ENCODE measurements at regions not wholly inside any gene's neighbourhood (a gene's known extent, or its start where the extent isn't known, plus 50 kb on each side); places are given as distances from the start of the nearest gene placed in this dataset.

GRCh38 chr7:17016402-17017010 is 134.7 kb upstream of the AGR3 start:
- intact Hi-C loops (cut with DNase I), result no loop called here
- no peak overlapping the region for H3K27ac ChIP-seq
- H3K36me3 ChIP-seq, result no peaks in the 10 kb centered on the region
- no peak overlapping the region for H3K4me3 ChIP-seq
- no peak for TF ChIP-seq EP300 (IDR thresholded peaks at IDR 0.05)
- no peak for TF ChIP-seq POLR2A (IDR thresholded peaks at IDR 0.05)
- TF ChIP-seq CTCF (IDR thresholded peaks at IDR 0.05), result no peak
- no peak for TF ChIP-seq POLR2AphosphoS5 (IDR thresholded peaks at IDR 0.05)
- WGBS, 2 donors, result 96 to 98% methylated on average over 2 of the region's 2 CpGs
- H3K4me1 ChIP-seq, result no peaks in the 10 kb centered on the region
- no peaks in the 10 kb centered on the region for H3K27me3 ChIP-seq
- no peaks in the 10 kb centered on the region for H3K9me3 ChIP-seq
- no peak for DNase-seq

DNA sequence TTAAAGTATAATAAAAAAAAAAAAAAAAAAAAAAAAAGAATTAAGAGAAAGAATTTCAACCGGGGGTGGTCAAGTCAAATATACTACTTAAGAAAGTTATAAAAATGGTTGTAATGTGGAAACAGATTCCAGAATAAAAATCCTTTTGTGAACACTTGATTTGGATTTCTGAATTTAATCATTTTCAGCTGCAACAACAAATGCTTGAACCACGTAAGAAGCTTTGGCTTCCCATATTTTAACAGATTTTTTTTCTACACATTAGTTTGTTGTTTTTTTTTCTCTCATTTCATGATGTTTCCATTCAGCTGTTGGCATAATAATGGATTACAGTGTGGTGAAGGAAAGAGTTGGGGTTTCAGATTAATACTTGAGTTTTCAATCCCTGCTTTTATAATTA is 137.3 kb upstream of the AGR3 start:
- Histone ChIP-seq H3K4me1 (no peaks in the 10 kb centered on the region), H3K27ac (no peak overlapping the region), H3K36me3 (no peaks in the 10 kb centered on the region), H3K4me3 (no peak overlapping the region), H3K27me3 (no peaks in the 10 kb centered on the region), H3K9me3 (no peaks in the 10 kb centered on the region)
- no peak for DNase-seq
- no peak for TF ChIP-seq POLR2AphosphoS5 (IDR thresholded peaks at IDR 0.05)
- TF ChIP-seq CTCF (IDR thresholded peaks at IDR 0.05), result no peak
- TF ChIP-seq POLR2A (IDR thresholded peaks at IDR 0.05), result no peak
- TF ChIP-seq EP300 (IDR thresholded peaks at IDR 0.05), result no peak
- intact Hi-C loops (cut with DNase I), result no loop called here
- WGBS, 2 donors, result 88 to 98% methylated on average over 2 of the region's 2 CpGs

GRCh38 chr7:17020250-17020649 is 138.5 kb upstream of the AGR3 start:
- intact Hi-C loops (cut with DNase I), result no loop called here

GRCh38 chr7:17021205-17021604 is 139.4 kb upstream of the AGR3 start:
- DNase-seq, result no peak
- H3K27ac ChIP-seq, result no peak overlapping the region
- intact Hi-C loops (cut with DNase I), result no loop called here
- H3K9me3 ChIP-seq, result no peaks in the 10 kb centered on the region
- no peaks in the 10 kb centered on the region for H3K4me1 ChIP-seq
- no peaks in the 10 kb centered on the region for H3K36me3 ChIP-seq
- H3K4me3 ChIP-seq, result no peak overlapping the region
- TF ChIP-seq CTCF (IDR thresholded peaks at IDR 0.05) (no peak), EP300 (IDR thresholded peaks at IDR 0.05) (no peak), POLR2AphosphoS5 (IDR thresholded peaks at IDR 0.05) (no peak), POLR2A (IDR thresholded peaks at IDR 0.05) (no peak)
- 82 to 89% methylated on average over 3 of the region's 3 CpGs for WGBS, 2 donors
- no peaks in the 10 kb centered on the region for H3K27me3 ChIP-seq

More at GRCh38 chr7:17020250-17020649, 138.5 kb upstream of the AGR3 start:
- H3K27me3 ChIP-seq, result no peaks in the 10 kb centered on the region
- H3K9me3 ChIP-seq, result no peaks in the 10 kb centered on the region
- 17 to 61% methylated on average over 1 of the region's 1 CpG for WGBS, 2 donors
- no peak overlapping the region for H3K4me3 ChIP-seq
- H3K36me3 ChIP-seq, result no peaks in the 10 kb centered on the region
- no peak for DNase-seq
- H3K27ac ChIP-seq, result no peak overlapping the region
- no peak for TF ChIP-seq CTCF (IDR thresholded peaks at IDR 0.05)
- TF ChIP-seq POLR2A (IDR thresholded peaks at IDR 0.05), result no peak
- TF ChIP-seq EP300 (IDR thresholded peaks at IDR 0.05), result no peak
- no peak for TF ChIP-seq POLR2AphosphoS5 (IDR thresholded peaks at IDR 0.05)
- no peaks in the 10 kb centered on the region for H3K4me1 ChIP-seq

- Histone ChIP-seq H3K4me1 (no peaks in the 10 kb centered on the region), H3K36me3 (no peaks in the 10 kb centered on the region), H3K27ac (no peak overlapping the region), H3K9me3 (no peaks in the 10 kb centered on the region), H3K4me3 (no peak overlapping the region), H3K27me3 (no peaks in the 10 kb centered on the region)
- 91 to 94% methylated on average over 3 of the region's 3 CpGs for WGBS, 2 donors
- intact Hi-C loops (cut with DNase I), result no loop called here
- DNase-seq, result no peak
- no peak for TF ChIP-seq POLR2A (IDR thresholded peaks at IDR 0.05)
- no peak for TF ChIP-seq POLR2AphosphoS5 (IDR thresholded peaks at IDR 0.05)
- TF ChIP-seq EP300 (IDR thresholded peaks at IDR 0.05), result no peak
- no peak for TF ChIP-seq CTCF (IDR thresholded peaks at IDR 0.05)
Observed at GRCh38 chr7:17022920-17023319, 141.1 kb upstream of the AGR3 start.

Data from sigmoid colon (tissue), 6 donors.